ENCODE measurements at regions not wholly inside any gene's neighbourhood (a gene's known extent, or its start where the extent isn't known, plus 50 kb on each side); places are given as distances from the start of the nearest gene placed in this dataset.
"Not testable (repeated sequence)": the region's sequence is repeated elsewhere in the genome, so short reads cannot be mapped to it uniquely, and the experiment has no call there.

GRCh38 chr10:121268363-121268762 lies 329.9 kb downstream of the FGFR2 start:
- DNase-seq (ENCODE audit: low read depth): no peak

- no peak for DNase-seq (ENCODE audit: low read depth)
Measured at GRCh38 chr10:121268863-121269432, 329.3 kb downstream of the FGFR2 start.

- no peak for DNase-seq (ENCODE audit: low read depth)
Measured at GRCh38 chr10:121270906-121271305, 327.3 kb downstream of the FGFR2 start.

GRCh38 chr10:121276046-121276445 lies 322.2 kb downstream of the FGFR2 start:
- DNase-seq (ENCODE audit: low read depth): no peak

- no peak for DNase-seq (ENCODE audit: low read depth)
Measured at GRCh38 chr10:121276822-121277221, 321.4 kb downstream of the FGFR2 start.

- DNase-seq (ENCODE audit: low read depth): not testable (repeated sequence)
Measured at GRCh38 chr10:121278386-121278785, 319.9 kb downstream of the FGFR2 start.

GRCh38 chr10:121281576-121281975 lies 316.7 kb downstream of the FGFR2 start:
- peak; percentile 22 for DNase-seq (ENCODE audit: low read depth)

GRCh38 chr10:121282264-121282663 lies 316.0 kb downstream of the FGFR2 start:
- no peak for DNase-seq (ENCODE audit: low read depth)

- DNase-seq (ENCODE audit: low read depth): no peak
Measured at GRCh38 chr10:121282797-121283515, 315.3 kb downstream of the FGFR2 start.

GRCh38 chr10:121284936-121285335 lies 313.3 kb downstream of the FGFR2 start:
- peak; percentile 13 for DNase-seq (ENCODE audit: low read depth)

- no peak for DNase-seq (ENCODE audit: low read depth)
Measured at GRCh38 chr10:121285406-121286196, 312.6 kb downstream of the FGFR2 start.

- DNase-seq (ENCODE audit: low read depth): no peak
Measured at GRCh38 chr10:121288011-121288410, 310.2 kb downstream of the FGFR2 start.

GRCh38 chr10:121288864-121289661 lies 309.2 kb downstream of the FGFR2 start:
- no peak for DNase-seq (ENCODE audit: low read depth)

GRCh38 chr10:121289800-121290199 lies 308.4 kb downstream of the FGFR2 start:
- DNase-seq (ENCODE audit: low read depth): no peak

- DNase-seq (ENCODE audit: low read depth): no peak
Measured at GRCh38 chr10:121290674-121291073, 307.6 kb downstream of the FGFR2 start.

GRCh38 chr10:121291376-121291775 lies 306.9 kb downstream of the FGFR2 start:
- DNase-seq (ENCODE audit: low read depth): no peak

GRCh38 chr10:121291823-121292222 lies 306.4 kb downstream of the FGFR2 start:
- no peak for DNase-seq (ENCODE audit: low read depth)

- no peak for DNase-seq (ENCODE audit: low read depth)
Measured at GRCh38 chr10:121292321-121292720, 305.9 kb downstream of the FGFR2 start.

- DNase-seq (ENCODE audit: low read depth): no peak
Measured at GRCh38 chr10:121293110-121293509, 305.1 kb downstream of the FGFR2 start.

- no peak for DNase-seq (ENCODE audit: low read depth)
Measured at GRCh38 chr10:121294630-121295029, 303.6 kb downstream of the FGFR2 start.

- DNase-seq (ENCODE audit: low read depth): no peak
Measured at GRCh38 chr10:121296378-121296777, 301.9 kb downstream of the FGFR2 start.

Data from M059J (cell line).